GM21381 (cell line): ENCODE measurements at regions not wholly inside any gene's neighbourhood (a gene's known extent, or its start where the extent isn't known, plus 50 kb on each side); places are given as distances from the start of the nearest gene placed in this dataset.
"Not testable (repeated sequence)": the region's sequence is repeated elsewhere in the genome, so short reads cannot be mapped to it uniquely, and the experiment has no call there.

Experiments
- ATAC-seq: cut with Tn5 transposase; IDR thresholded peaks from one replicate; pipeline ENCODE4 v1.9.1; 2021; ENCODE audit warnings: mild to moderate bottlenecking, moderate library complexity; ENCODE audit not compliant: unreplicated experiment

- ATAC-seq = no peak
Observed at GRCh38 chr17:72175787-72176515, 55.1 kb downstream of the SOX9 start.

- ATAC-seq = no peak
Observed at GRCh38 chr17:72176516-72176851, 55.7 kb downstream of the SOX9 start.

- ATAC-seq = no peak
Observed at GRCh38 chr17:72176951-72177660, 56.3 kb downstream of the SOX9 start.

GRCh38 chr17:72177738-72178137, 56.9 kb downstream of the SOX9 start:
- ATAC-seq = no peak

- no peak for ATAC-seq
Observed at GRCh38 chr17:72182371-72182873, 61.6 kb downstream of the SOX9 start.

- ATAC-seq = no peak
Observed at GRCh38 chr17:72183194-72183685, 62.4 kb downstream of the SOX9 start.

- no peak for ATAC-seq
Observed at GRCh38 chr17:72184805-72185204, 64.0 kb downstream of the SOX9 start.

GRCh38 chr17:72185564-72185963, 64.7 kb downstream of the SOX9 start:
- no peak for ATAC-seq

- ATAC-seq = no peak
Observed at GRCh38 chr17:72187556-72187955, 66.7 kb downstream of the SOX9 start.

- no peak for ATAC-seq
Observed at GRCh38 chr17:72188801-72189200, 68.0 kb downstream of the SOX9 start.

GRCh38 chr17:72189768-72190593, 69.2 kb downstream of the SOX9 start:
- no peak for ATAC-seq

GRCh38 chr17:72191356-72191755, 70.5 kb downstream of the SOX9 start:
- ATAC-seq = no peak

GRCh38 chr17:72191921-72192799, 71.3 kb downstream of the SOX9 start:
- ATAC-seq = no peak

- ATAC-seq = no peak
Observed at GRCh38 chr17:72192800-72193192, 72.0 kb downstream of the SOX9 start.

GRCh38 chr17:72193391-72194106, 72.7 kb downstream of the SOX9 start:
- ATAC-seq = no peak

GRCh38 chr17:72194107-72194440, 73.3 kb downstream of the SOX9 start:
- not testable (repeated sequence) for ATAC-seq

GRCh38 chr17:72199256-72199655, 78.4 kb downstream of the SOX9 start:
- no peak for ATAC-seq

- ATAC-seq = no peak
Observed at GRCh38 chr17:72204742-72205141, 83.9 kb downstream of the SOX9 start.

- ATAC-seq = no peak
Observed at GRCh38 chr17:72205357-72205756, 84.5 kb downstream of the SOX9 start.

GRCh38 chr17:72205822-72206221, 85.0 kb downstream of the SOX9 start:
- no peak for ATAC-seq
